ENCODE measurements at regions not wholly inside any gene's neighbourhood (a gene's known extent, or its start where the extent isn't known, plus 50 kb on each side); places are given as distances from the start of the nearest gene placed in this dataset.

DNA sequence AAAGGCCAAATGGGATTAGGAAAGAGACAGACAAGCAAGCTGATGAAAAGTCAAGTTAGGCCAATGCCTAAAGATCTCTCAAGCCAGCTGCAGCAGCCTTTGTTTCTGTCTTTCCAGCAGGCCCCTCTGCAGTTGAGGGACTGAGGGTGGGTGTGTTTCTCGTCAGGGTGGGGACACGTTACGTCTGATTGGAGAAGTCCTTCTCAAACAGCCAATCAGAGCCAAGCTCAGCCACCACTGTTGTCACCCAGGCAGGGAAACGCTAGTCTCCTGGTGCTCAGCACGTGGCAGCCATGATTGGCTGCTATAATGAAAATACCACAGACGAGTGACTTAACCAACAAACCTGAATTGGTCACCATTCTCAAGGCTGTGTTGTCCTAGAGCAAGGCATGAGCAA, 177.1 kb upstream of the LCORL start:
- TF ChIP-seq, protein P1, sequence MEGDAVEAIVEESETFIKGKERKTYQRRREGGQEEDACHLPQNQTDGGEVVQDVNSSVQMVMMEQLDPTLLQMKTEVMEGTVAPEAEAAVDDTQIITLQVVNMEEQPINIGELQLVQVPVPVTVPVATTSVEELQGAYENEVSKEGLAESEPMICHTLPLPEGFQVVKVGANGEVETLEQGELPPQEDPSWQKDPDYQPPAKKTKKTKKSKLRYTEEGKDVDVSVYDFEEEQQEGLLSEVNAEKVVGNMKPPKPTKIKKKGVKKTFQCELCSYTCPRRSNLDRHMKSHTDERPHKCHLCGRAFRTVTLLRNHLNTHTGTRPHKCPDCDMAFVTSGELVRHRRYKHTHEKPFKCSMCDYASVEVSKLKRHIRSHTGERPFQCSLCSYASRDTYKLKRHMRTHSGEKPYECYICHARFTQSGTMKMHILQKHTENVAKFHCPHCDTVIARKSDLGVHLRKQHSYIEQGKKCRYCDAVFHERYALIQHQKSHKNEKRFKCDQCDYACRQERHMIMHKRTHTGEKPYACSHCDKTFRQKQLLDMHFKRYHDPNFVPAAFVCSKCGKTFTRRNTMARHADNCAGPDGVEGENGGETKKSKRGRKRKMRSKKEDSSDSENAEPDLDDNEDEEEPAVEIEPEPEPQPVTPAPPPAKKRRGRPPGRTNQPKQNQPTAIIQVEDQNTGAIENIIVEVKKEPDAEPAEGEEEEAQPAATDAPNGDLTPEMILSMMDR (IDR thresholded peaks at IDR 0.05) = no peak
- H3K4me1 ChIP-seq = no peaks in the 10 kb centered on the region
- intact Hi-C loops (cut with DNase I) = no loop called here

DNA sequence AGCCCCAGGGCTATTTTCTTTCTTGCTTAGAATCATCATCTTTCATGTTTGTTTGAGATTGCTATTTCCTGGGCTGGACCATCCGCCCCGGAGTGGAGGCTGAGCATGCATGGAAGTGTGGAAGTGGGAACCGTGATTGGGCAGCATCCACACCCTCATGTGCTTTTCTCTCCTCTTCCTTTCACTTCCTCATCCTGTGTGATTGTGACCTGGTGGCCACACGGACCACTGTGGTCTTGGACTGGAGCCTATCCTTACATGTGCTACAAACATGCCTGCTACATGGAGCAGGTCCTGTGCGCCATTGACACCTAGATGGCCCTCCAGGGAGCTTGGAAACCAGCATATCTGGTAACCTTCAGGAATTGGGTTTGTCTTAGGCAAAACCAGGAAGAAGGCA, 175.9 kb upstream of the LCORL start:
- no peak for DNase-seq
- intact Hi-C loops (cut with DNase I) = no loop called here
- H3K36me3 ChIP-seq = no peaks in the 10 kb centered on the region
- TF ChIP-seq, protein P1 (IDR thresholded peaks at IDR 0.05) = no peak
- no peak overlapping the region for H3K27ac ChIP-seq
- H3K27me3 ChIP-seq = no peaks in the 10 kb centered on the region
- H3K9me3 ChIP-seq = no peaks in the 10 kb centered on the region
- H3K9ac ChIP-seq (ENCODE audit: low read depth in 2 of 2, low read length in 2 of 2) = no peak overlapping the region
- no peak overlapping the region for H3K4me3 ChIP-seq
- H3K4me1 ChIP-seq = no peaks in the 10 kb centered on the region

More for the DNA sequence above, 177.1 kb upstream of the LCORL start:
- Histone ChIP-seq H3K27me3 (no peaks in the 10 kb centered on the region), H3K4me3 (no peak overlapping the region), H3K36me3 (no peaks in the 10 kb centered on the region), H3K27ac (no peak overlapping the region), H3K9ac (ENCODE audit: low read depth in 2 of 2, low read length in 2 of 2) (no peak overlapping the region), H3K9me3 (no peaks in the 10 kb centered on the region)
- no peak for DNase-seq

DNA sequence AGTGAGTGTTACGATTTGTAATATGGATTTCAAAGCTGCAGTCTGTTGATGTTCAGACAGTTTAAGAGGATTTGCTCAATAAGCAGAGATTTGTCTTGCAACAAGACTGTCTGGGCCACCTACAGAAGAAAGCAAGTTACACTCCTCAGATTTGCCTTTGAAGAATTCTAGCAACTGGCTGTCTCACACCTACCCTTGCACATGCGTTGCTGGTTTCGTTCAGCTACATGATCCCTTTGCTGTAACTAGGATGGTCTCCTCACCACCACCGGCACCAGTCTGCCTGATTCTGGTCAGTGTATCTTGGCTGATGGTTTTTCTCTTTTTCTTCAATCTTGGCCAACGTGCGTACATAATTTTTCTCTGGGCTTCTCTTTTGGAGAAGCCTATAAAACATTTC, 172.7 kb upstream of the LCORL start:
- no peak overlapping the region for H3K4me3 ChIP-seq

DNA sequence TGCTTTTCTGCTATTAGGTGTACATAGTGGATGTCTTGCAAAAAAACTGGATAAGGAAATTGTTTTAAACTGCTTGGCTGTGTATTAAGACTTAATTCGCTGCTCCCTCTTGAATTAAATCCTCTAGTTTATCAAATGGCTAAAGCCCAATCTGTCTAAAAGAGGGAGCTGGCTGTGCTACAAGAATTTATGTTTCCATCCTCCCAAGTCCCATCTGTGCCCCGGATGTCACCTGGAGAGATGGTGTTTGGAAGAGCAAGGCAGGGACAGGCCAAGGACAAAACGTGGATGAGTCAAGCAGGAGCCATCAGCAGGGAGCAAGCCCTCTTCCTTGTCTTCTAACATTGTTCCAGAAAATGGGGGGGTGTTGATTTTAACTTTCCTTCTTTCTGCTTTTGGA, 171.3 kb upstream of the LCORL start:
- no peaks in the 10 kb centered on the region for H3K9me3 ChIP-seq
- TF ChIP-seq, protein P1 (IDR thresholded peaks at IDR 0.05) = no peak
- no peak overlapping the region for H3K9ac ChIP-seq (ENCODE audit: low read depth in 2 of 2, low read length in 2 of 2)
- intact Hi-C loops (cut with DNase I) = no loop called here
- no peaks in the 10 kb centered on the region for H3K27me3 ChIP-seq
- H3K36me3 ChIP-seq = no peaks in the 10 kb centered on the region
- no peak overlapping the region for H3K4me3 ChIP-seq
- no peak overlapping the region for H3K27ac ChIP-seq
- no peaks in the 10 kb centered on the region for H3K4me1 ChIP-seq
- no peak for DNase-seq

More for the DNA sequence above, 172.7 kb upstream of the LCORL start:
- H3K27ac ChIP-seq = no peak overlapping the region
- no peaks in the 10 kb centered on the region for H3K27me3 ChIP-seq
- H3K9ac ChIP-seq (ENCODE audit: low read depth in 2 of 2, low read length in 2 of 2) = no peak overlapping the region
- no peak for DNase-seq
- intact Hi-C loops (cut with DNase I) = no loop called here
- H3K9me3 ChIP-seq = no peaks in the 10 kb centered on the region
- H3K4me1 ChIP-seq = no peaks in the 10 kb centered on the region
- TF ChIP-seq, protein P1 (IDR thresholded peaks at IDR 0.05) = no peak
- no peaks in the 10 kb centered on the region for H3K36me3 ChIP-seq

DNA sequence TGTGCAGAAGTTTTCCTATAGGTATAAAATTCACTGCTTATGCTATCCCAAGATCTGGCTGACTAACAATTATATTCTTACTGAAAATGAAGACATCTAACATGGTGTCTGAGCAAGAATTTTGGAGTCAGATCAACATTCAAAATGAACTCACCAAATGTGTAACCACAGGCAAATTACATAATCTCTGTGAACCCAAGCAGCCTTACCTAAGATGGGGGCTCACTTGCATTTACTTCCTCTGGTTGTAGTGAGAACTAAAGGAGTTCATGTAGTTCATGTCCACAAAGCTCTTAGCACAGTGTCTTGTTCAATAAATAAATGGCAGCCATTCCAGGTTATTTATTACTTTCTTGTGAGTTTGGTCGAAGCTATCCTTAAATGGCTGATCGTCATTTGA, 163.9 kb upstream of the LCORL start:
- H3K36me3 ChIP-seq = no peaks in the 10 kb centered on the region
- no peak overlapping the region for H3K9ac ChIP-seq (ENCODE audit: low read depth in 2 of 2, low read length in 2 of 2)
- H3K27ac ChIP-seq = no peak overlapping the region
- H3K9me3 ChIP-seq = no peaks in the 10 kb centered on the region
- H3K4me3 ChIP-seq = no peak overlapping the region
- DNase-seq = no peak
- no peaks in the 10 kb centered on the region for H3K4me1 ChIP-seq
- TF ChIP-seq, protein P1 (IDR thresholded peaks at IDR 0.05) = no peak
- intact Hi-C loops (cut with DNase I) = no loop called here
- H3K27me3 ChIP-seq = no peaks in the 10 kb centered on the region

DNA sequence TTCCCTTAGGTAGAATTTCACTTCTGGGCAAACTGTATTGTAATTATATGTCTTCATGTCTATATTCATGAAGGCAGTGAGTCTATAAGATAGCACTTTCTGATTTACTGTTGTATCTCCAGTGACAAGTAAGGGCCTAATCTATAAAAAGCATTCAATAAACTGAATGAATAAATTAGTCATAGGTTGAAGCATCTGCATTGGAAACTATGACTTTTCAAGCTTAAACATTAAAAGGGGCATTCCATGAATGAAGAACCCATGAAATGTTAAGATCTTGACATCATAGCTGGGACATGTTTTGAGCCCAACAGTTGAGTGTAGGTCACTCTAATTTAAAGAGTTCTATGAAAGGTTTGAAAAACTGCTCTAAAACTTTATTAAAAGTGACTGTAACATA, 159.3 kb upstream of the LCORL start:
- Histone ChIP-seq H3K36me3 (no peaks in the 10 kb centered on the region), H3K27ac (no peak overlapping the region), H3K9me3 (no peaks in the 10 kb centered on the region), H3K4me3 (no peak overlapping the region), H3K9ac (ENCODE audit: low read depth in 2 of 2, low read length in 2 of 2) (no peak overlapping the region), H3K4me1 (no peaks in the 10 kb centered on the region), H3K27me3 (no peaks in the 10 kb centered on the region)
- TF ChIP-seq, protein P1 (IDR thresholded peaks at IDR 0.05) = no peak
- DNase-seq = no peak
- intact Hi-C loops (cut with DNase I) = no loop called here

Data from colonic mucosa (tissue), 4 donors.